ENCODE measurements at regions not wholly inside any gene's neighbourhood (a gene's known extent, or its start where the extent isn't known, plus 50 kb on each side); places are given as distances from the start of the nearest gene placed in this dataset.

- ChIA-PET POLR2A (no interaction called here), CTCF (no interaction called here)
- Histone ChIP-seq H3K27ac (ENCODE audit: low read length) (no peak overlapping the region), H3K9me3 (ENCODE audit: control insufficient read depth, insufficient read depth, low read depth, low read length) (no peaks in the 10 kb centered on the region), H3K4me3 (ENCODE audit: low read depth in 2 of 2, low read length in 2 of 2) (no peak overlapping the region), H3K27me3 (ENCODE audit: control insufficient read depth, insufficient read depth, low read length) (no peaks in the 10 kb centered on the region), H3K36me3 (ENCODE audit: control insufficient read depth, insufficient read depth, low read length) (no peaks in the 10 kb centered on the region), H3K4me1 (ENCODE audit: control insufficient read depth, insufficient read depth, low read length) (no peaks in the 10 kb centered on the region)
- TF ChIP-seq TCF7L2 (IDR thresholded peaks at IDR 0.05; ENCODE audit: low read depth, low read length) (no peak), REST (IDR thresholded peaks at IDR 0.05; ENCODE audit: insufficient read depth in 1 of 2, low read depth in 2 of 2, low read length in 1 of 2) (no peak), SIN3A (IDR thresholded peaks at IDR 0.05; ENCODE audit: borderline replicate concordance, insufficient read depth, low read depth, low read length) (no peak), CTCF (IDR thresholded peaks at IDR 0.05) (no peak), POLR2AphosphoS5 (IDR thresholded peaks at IDR 0.05; ENCODE audit: low read depth, low read length) (no peak)
- BruUV-seq (replicated peaks) = no TSS peak
- in situ Hi-C loops (cut with HindIII; ENCODE audit: low pct_unique_long_range_greater_than_20kb, low sequenced_read_pairs) = no loop called here
- intact Hi-C loops (cut with micrococcal nuclease; ENCODE audit: unreplicated experiment) = no loop called here
- no peak for DNase-seq (ENCODE audit: low read depth, low spot score)
- no peak for ATAC-seq
These were observed 369.4 kb downstream of the TXNL1 start for GRCh38 chr18:56268952-56269351.

- Histone ChIP-seq H3K9me3 (ENCODE audit: control insufficient read depth, insufficient read depth, low read depth, low read length) (no peaks in the 10 kb centered on the region), H3K4me3 (ENCODE audit: low read depth in 2 of 2, low read length in 2 of 2) (no peak overlapping the region), H3K27ac (ENCODE audit: low read length) (no peak overlapping the region), H3K27me3 (ENCODE audit: control insufficient read depth, insufficient read depth, low read length) (no peaks in the 10 kb centered on the region), H3K4me1 (ENCODE audit: control insufficient read depth, insufficient read depth, low read length) (no peaks in the 10 kb centered on the region), H3K36me3 (ENCODE audit: control insufficient read depth, insufficient read depth, low read length) (no peaks in the 10 kb centered on the region)
- no peak for TF ChIP-seq POLR2AphosphoS5 (IDR thresholded peaks at IDR 0.05; ENCODE audit: low read depth, low read length)
- TF ChIP-seq SIN3A (IDR thresholded peaks at IDR 0.05; ENCODE audit: borderline replicate concordance, insufficient read depth, low read depth, low read length) = no peak
- TF ChIP-seq CTCF (IDR thresholded peaks at IDR 0.05) = no peak
- no peak for TF ChIP-seq TCF7L2 (IDR thresholded peaks at IDR 0.05; ENCODE audit: low read depth, low read length)
- no peak for TF ChIP-seq REST (IDR thresholded peaks at IDR 0.05; ENCODE audit: insufficient read depth in 1 of 2, low read depth in 2 of 2, low read length in 1 of 2)
- intact Hi-C loops (cut with micrococcal nuclease; ENCODE audit: unreplicated experiment) = no loop called here
- no peak for ATAC-seq
- no peak for DNase-seq (ENCODE audit: low read depth, low spot score)
- POLR2A ChIA-PET = no interaction called here
- in situ Hi-C loops (cut with HindIII; ENCODE audit: low pct_unique_long_range_greater_than_20kb, low sequenced_read_pairs) = no loop called here
- no TSS peak for BruUV-seq (replicated peaks)
- CTCF ChIA-PET = no interaction called here
These were observed 371.1 kb downstream of the TXNL1 start for GRCh38 chr18:56267334-56267733.

All from Panc1 (cell line).